Breast epithelium (tissue), 4 donors: ENCODE measurements at regions not wholly inside any gene's neighbourhood (a gene's known extent, or its start where the extent isn't known, plus 50 kb on each side); places are given as distances from the start of the nearest gene placed in this dataset.

Experiments
- DNase-seq, 2 donors: peaks; one replicate each; pipeline ENCODE4 v3.0.0-alpha.2; 2019; ENCODE audit warnings: low spot score in 2 of 2
- H3K27ac ChIP-seq, 2 donors: fragments of 200-600 bp; sonication (generic) in 1 of 2; one replicate each; pipeline ENCODE4 v1.5.1; 2016 to 2019; ENCODE audit warnings: mild to moderate bottlenecking in 1 of 2
- H3K27me3 ChIP-seq, 2 donors: fragments of 200-600 bp; sonication (generic) in 1 of 2; one replicate each; pipeline versions ENCODE4 v1.5.1 to v1.6.0; 2017 to 2019; ENCODE audit warnings: control low read depth in 1 of 2, mild to moderate bottlenecking in 1 of 2
- H3K36me3 ChIP-seq: fragments of 200-600 bp; one replicate; pipeline ENCODE4 v1.5.1; 2019
- H3K4me1 ChIP-seq, 2 donors: fragments of 200-600 bp; sonication (generic); one replicate each; pipeline ENCODE4 v1.5.1; 2016 to 2019; ENCODE audit warnings: control low read depth in 1 of 2
- H3K4me3 ChIP-seq, 3 donors: fragments of 200-600 bp; sonication (generic); 1 replicate in 2 of 3; 2 replicates in 1 of 3; pipeline ENCODE4 v1.5.1; 2016 to 2019; ENCODE audit warnings: mild to moderate bottlenecking in 3 of 3, moderate library complexity in 2 of 3
- H3K9me3 ChIP-seq, 2 donors: fragments of 200-600 bp; sonication (generic) in 1 of 2; one replicate each; pipeline ENCODE4 v1.5.1; 2016 to 2019; ENCODE audit warnings: control low read depth in 1 of 2
- CTCF ChIP-seq, 3 donors: fragments of 450-650 bp; IDR thresholded peaks; one replicate each; pipeline ENCODE4 v1.5.1; 2016 to 2017; ENCODE audit warnings: antibody characterized with exemption in 3 of 3, mild to moderate bottlenecking in 3 of 3, moderate library complexity in 3 of 3
- POLR2A ChIP-seq: fragments of 450-650 bp; IDR thresholded peaks from one replicate; pipeline ENCODE4 v1.6.1; 2016; ENCODE audit warnings: antibody characterized with exemption, mild to moderate bottlenecking, moderate library complexity
- POLR2AphosphoS5 ChIP-seq, 3 donors: sonication (generic); formaldehyde crosslinking; IDR thresholded peaks; one replicate each; pipeline ENCODE4 v1.6.1; 2017; ENCODE audit warnings: antibody characterized with exemption in 3 of 3
- intact Hi-C: fragments of 100-400 bp; cut with DNase I; formaldehyde crosslinking; loops from one replicate; pipeline ENCODE4 v1.15.1; 2023; ENCODE audit warnings: low total_unique reads

GRCh38 chr16:7921345-7921744 lies 588.7 kb downstream of the RBFOX1 start:
- peaks cover 0 to 5% of the 10 kb centered on the region in 2 donors for H3K4me1 ChIP-seq
- intact Hi-C loops: no loop called here
- H3K36me3 ChIP-seq: no peaks in the 10 kb centered on the region
- no peaks in the 10 kb centered on the region for H3K9me3 ChIP-seq
- TF ChIP-seq POLR2A (no peak), CTCF (IDR thresholded peaks at IDR 0.05) (no peak), POLR2AphosphoS5 (IDR thresholded peaks at IDR 0.05) (no peak)
- no peak overlapping the region for H3K4me3 ChIP-seq
- no peak overlapping the region for H3K27ac ChIP-seq
- no peak for DNase-seq
- H3K27me3 ChIP-seq: no peaks in the 10 kb centered on the region

GRCh38 chr16:7919782-7920181 lies 587.1 kb downstream of the RBFOX1 start:
- Histone ChIP-seq H3K27ac (no peak overlapping the region), H3K9me3 (no peaks in the 10 kb centered on the region), H3K4me1 (peaks cover 0 to 5% of the 10 kb centered on the region in 2 donors), H3K4me3 (no peak overlapping the region), H3K36me3 (no peaks in the 10 kb centered on the region), H3K27me3 (no peaks in the 10 kb centered on the region)
- no peak for DNase-seq
- no peak for TF ChIP-seq POLR2AphosphoS5 (IDR thresholded peaks at IDR 0.05)
- TF ChIP-seq CTCF (IDR thresholded peaks at IDR 0.05): no peak
- TF ChIP-seq POLR2A: no peak
- intact Hi-C loops: no loop called here

- Histone ChIP-seq H3K4me1 (no peaks in the 10 kb centered on the region), H3K27me3 (no peaks in the 10 kb centered on the region), H3K27ac (no peak overlapping the region), H3K9me3 (no peaks in the 10 kb centered on the region), H3K4me3 (no peak overlapping the region), H3K36me3 (no peaks in the 10 kb centered on the region)
- TF ChIP-seq POLR2A: no peak
- no peak for TF ChIP-seq POLR2AphosphoS5 (IDR thresholded peaks at IDR 0.05)
- no peak for TF ChIP-seq CTCF (IDR thresholded peaks at IDR 0.05)
- no peak for DNase-seq
- intact Hi-C loops: no loop called here
Observed at GRCh38 chr16:7914748-7915147, 582.1 kb downstream of the RBFOX1 start.

- Histone ChIP-seq H3K27ac (no peak overlapping the region), H3K4me1 (no peaks in the 10 kb centered on the region), H3K36me3 (no peaks in the 10 kb centered on the region), H3K27me3 (no peaks in the 10 kb centered on the region), H3K9me3 (no peaks in the 10 kb centered on the region), H3K4me3 (no peak overlapping the region)
- DNase-seq: no peak
- TF ChIP-seq CTCF (IDR thresholded peaks at IDR 0.05) (no peak), POLR2AphosphoS5 (IDR thresholded peaks at IDR 0.05) (no peak), POLR2A (no peak)
- intact Hi-C loops: no loop called here
Observed at GRCh38 chr16:7912132-7912531, 579.5 kb downstream of the RBFOX1 start.

GRCh38 chr16:7910116-7910515 lies 577.5 kb downstream of the RBFOX1 start:
- Histone ChIP-seq H3K27ac (no peak overlapping the region), H3K36me3 (no peaks in the 10 kb centered on the region), H3K4me3 (no peak overlapping the region), H3K27me3 (no peaks in the 10 kb centered on the region), H3K4me1 (no peaks in the 10 kb centered on the region), H3K9me3 (no peaks in the 10 kb centered on the region)
- no peak for DNase-seq
- intact Hi-C loops: no loop called here
- no peak for TF ChIP-seq CTCF (IDR thresholded peaks at IDR 0.05)
- TF ChIP-seq POLR2AphosphoS5 (IDR thresholded peaks at IDR 0.05): no peak
- TF ChIP-seq POLR2A: no peak
